Glutamatergic neuron (in vitro differentiated cells): ENCODE measurements at regions not wholly inside any gene's neighbourhood (a gene's known extent, or its start where the extent isn't known, plus 50 kb on each side); places are given as distances from the start of the nearest gene placed in this dataset.

Experiments
- DNase-seq: peaks from one replicate; pipeline ENCODE4 v3.0.0; 2022
- H3K27ac Mint-ChIP-seq: one replicate; pipeline ENCODE4 v1.8.0; 2020; ENCODE audit warnings: mild to moderate bottlenecking, mixed read lengths, inconsistent platforms; ENCODE audit not compliant: unreplicated experiment
- H3K27me3 Mint-ChIP-seq: one replicate; pipeline ENCODE4 v1.8.0; 2020; ENCODE audit warnings: mild to moderate bottlenecking, moderate library complexity, mixed read lengths, inconsistent platforms; ENCODE audit not compliant: unreplicated experiment
- H3K36me3 Mint-ChIP-seq: one replicate; pipeline ENCODE4 v1.8.0; 2020; ENCODE audit warnings: mild to moderate bottlenecking, mixed read lengths, inconsistent platforms; ENCODE audit not compliant: unreplicated experiment
- H3K4me1 Mint-ChIP-seq: one replicate; pipeline ENCODE4 v1.8.0; 2020; ENCODE audit warnings: mild to moderate bottlenecking, low read depth, mixed read lengths, inconsistent platforms; ENCODE audit not compliant: unreplicated experiment
- H3K4me3 Mint-ChIP-seq: one replicate; pipeline ENCODE4 v1.8.0; 2020; ENCODE audit warnings: mild to moderate bottlenecking, mixed read lengths, inconsistent platforms; ENCODE audit not compliant: unreplicated experiment
- H3K9me3 Mint-ChIP-seq: one replicate; pipeline ENCODE4 v1.8.0; 2020; ENCODE audit warnings: mild to moderate bottlenecking, moderate library complexity, mixed read lengths, inconsistent platforms; ENCODE audit not compliant: unreplicated experiment
- CTCF ChIP-seq: fragments of 200-600 bp; sonication (generic); IDR thresholded peaks from one replicate; pipeline ENCODE4 v1.5.0; 2021; ENCODE audit not compliant: partially characterized antibody, unreplicated experiment

- no peak for TF ChIP-seq CTCF
- no peak overlapping the region for H3K27ac Mint-ChIP-seq
- H3K36me3 Mint-ChIP-seq, result no peaks in the 10 kb centered on the region
- H3K4me3 Mint-ChIP-seq, result no peak overlapping the region
- DNase-seq, result no peak
- H3K9me3 Mint-ChIP-seq, result no peaks in the 10 kb centered on the region
- peaks cover 2% of the 10 kb centered on the region for H3K27me3 Mint-ChIP-seq
- H3K4me1 Mint-ChIP-seq, result no peaks in the 10 kb centered on the region
Observed at GRCh38 chr1:184859381-184860105, 104.9 kb upstream of the EDEM3 start.

GRCh38 chr1:184858288-184858687 lies 103.6 kb upstream of the EDEM3 start:
- Mint-ChIP-seq H3K9me3 (no peaks in the 10 kb centered on the region), H3K27me3 (peaks cover 2% of the 10 kb centered on the region), H3K27ac (no peak overlapping the region), H3K36me3 (no peaks in the 10 kb centered on the region), H3K4me3 (no peak overlapping the region), H3K4me1 (no peaks in the 10 kb centered on the region)
- TF ChIP-seq CTCF, result no peak
- no peak for DNase-seq

GRCh38 chr1:184854496-184855140 lies 100.0 kb upstream of the EDEM3 start:
- no peaks in the 10 kb centered on the region for H3K36me3 Mint-ChIP-seq
- no peak for DNase-seq
- no peak overlapping the region for H3K27ac Mint-ChIP-seq
- no peaks in the 10 kb centered on the region for H3K4me1 Mint-ChIP-seq
- no peak for TF ChIP-seq CTCF
- no peak overlapping the region for H3K4me3 Mint-ChIP-seq
- H3K27me3 Mint-ChIP-seq, result peaks cover 2% of the 10 kb centered on the region
- H3K9me3 Mint-ChIP-seq, result no peaks in the 10 kb centered on the region

- Mint-ChIP-seq H3K27ac (no peak overlapping the region), H3K4me3 (no peak overlapping the region), H3K4me1 (no peaks in the 10 kb centered on the region), H3K27me3 (peaks cover 2% of the 10 kb centered on the region), H3K9me3 (no peaks in the 10 kb centered on the region), H3K36me3 (no peaks in the 10 kb centered on the region)
- no peak for DNase-seq
- TF ChIP-seq CTCF, result no peak
Observed at GRCh38 chr1:184854036-184854435, 99.4 kb upstream of the EDEM3 start.

GRCh38 chr1:184851822-184852746 lies 97.4 kb upstream of the EDEM3 start:
- no peaks in the 10 kb centered on the region for H3K4me1 Mint-ChIP-seq
- no peak overlapping the region for H3K27ac Mint-ChIP-seq
- no peaks in the 10 kb centered on the region for H3K36me3 Mint-ChIP-seq

More at GRCh38 chr1:184851822-184852746, 97.4 kb upstream of the EDEM3 start:
- no peaks in the 10 kb centered on the region for H3K9me3 Mint-ChIP-seq
- no peaks in the 10 kb centered on the region for H3K27me3 Mint-ChIP-seq
- H3K4me3 Mint-ChIP-seq, result no peak overlapping the region
- no peak for DNase-seq
- TF ChIP-seq CTCF, result no peak
